ENCODE measurements at regions not wholly inside any gene's neighbourhood (a gene's known extent, or its start where the extent isn't known, plus 50 kb on each side); places are given as distances from the start of the nearest gene placed in this dataset.

- TF ChIP-seq CTCF (IDR thresholded peaks at IDR 0.05; ENCODE audit: extremely low read depth, missing control alignments) = no peak
- no peak for DNase-seq (ENCODE audit: low spot score)
These were observed 666.4 kb upstream of the CPEB2 start for GRCh38 chr4:14335872-14336271.

GRCh38 chr4:14336656-14337055 lies 665.6 kb upstream of the CPEB2 start:
- no peak for TF ChIP-seq CTCF (IDR thresholded peaks at IDR 0.05; ENCODE audit: extremely low read depth, missing control alignments)
- DNase-seq (ENCODE audit: low spot score) = no peak

- TF ChIP-seq CTCF (IDR thresholded peaks at IDR 0.05; ENCODE audit: extremely low read depth, missing control alignments) = no peak
- DNase-seq (ENCODE audit: low spot score) = no peak
These were observed 664.2 kb upstream of the CPEB2 start for GRCh38 chr4:14337892-14338584.

- no peak for DNase-seq (ENCODE audit: low spot score)
- no peak for TF ChIP-seq CTCF (IDR thresholded peaks at IDR 0.05; ENCODE audit: extremely low read depth, missing control alignments)
These were observed 663.6 kb upstream of the CPEB2 start for GRCh38 chr4:14338585-14339265.

GRCh38 chr4:14339715-14340114 lies 662.6 kb upstream of the CPEB2 start:
- TF ChIP-seq CTCF (IDR thresholded peaks at IDR 0.05; ENCODE audit: extremely low read depth, missing control alignments) = no peak
- DNase-seq (ENCODE audit: low spot score) = no peak

- TF ChIP-seq CTCF (IDR thresholded peaks at IDR 0.05; ENCODE audit: extremely low read depth, missing control alignments) = no peak
- DNase-seq (ENCODE audit: low spot score) = no peak
These were observed 662.0 kb upstream of the CPEB2 start for GRCh38 chr4:14340321-14340720.

- no peak for DNase-seq (ENCODE audit: low spot score)
- no peak for TF ChIP-seq CTCF (IDR thresholded peaks at IDR 0.05; ENCODE audit: extremely low read depth, missing control alignments)
These were observed 658.3 kb upstream of the CPEB2 start for GRCh38 chr4:14343961-14344360.

Data from GM20000 (cell line).